NK-92 treated with Interleukin-12 subunit alpha and Interleukin-12 subunit beta, amount 100 ng/mL, for 24 hours (cell line): ENCODE measurements at regions not wholly inside any gene's neighbourhood (a gene's known extent, or its start where the extent isn't known, plus 50 kb on each side); places are given as distances from the start of the nearest gene placed in this dataset.

ENCODE experiments used
- DNase-seq: peaks from one replicate; lab custom pipeline; 2025; lab: John Stamatoyannopoulos, UW

DNA sequence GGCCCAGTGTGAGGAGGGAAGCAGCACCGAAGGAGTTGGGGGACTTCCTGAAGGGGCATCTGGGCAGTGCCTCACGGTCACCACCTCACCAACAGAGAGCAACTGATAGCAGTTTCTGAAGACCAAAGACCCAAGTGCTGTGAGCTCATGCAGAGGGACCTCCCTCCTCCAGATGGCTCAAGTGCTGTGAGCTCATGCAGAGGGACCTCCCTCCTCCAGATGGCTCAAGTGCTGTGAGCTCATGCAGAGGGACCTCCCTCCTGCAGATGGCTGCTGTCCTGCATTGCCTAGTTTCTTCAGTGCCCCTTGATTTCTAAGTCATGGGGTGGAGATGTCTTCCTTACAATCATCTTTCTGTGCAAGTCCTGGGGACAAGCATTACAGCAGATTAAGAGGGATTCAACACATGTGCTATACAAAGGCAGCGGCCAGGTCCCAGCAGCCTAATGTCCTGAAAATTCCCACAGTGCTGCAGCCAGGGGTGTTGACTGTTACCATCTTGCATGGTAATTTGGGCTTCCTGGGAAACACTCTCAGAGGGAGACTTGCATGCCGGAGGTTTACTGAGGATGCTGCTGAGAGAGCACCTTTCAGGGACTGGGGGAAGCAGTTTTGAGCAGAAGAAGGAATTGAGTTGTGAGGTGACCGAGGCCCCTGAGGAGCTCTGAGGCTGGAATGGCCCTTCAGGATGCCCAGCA, 409.3 kb downstream of the GALR1 start:
- no peak for DNase-seq

DNA sequence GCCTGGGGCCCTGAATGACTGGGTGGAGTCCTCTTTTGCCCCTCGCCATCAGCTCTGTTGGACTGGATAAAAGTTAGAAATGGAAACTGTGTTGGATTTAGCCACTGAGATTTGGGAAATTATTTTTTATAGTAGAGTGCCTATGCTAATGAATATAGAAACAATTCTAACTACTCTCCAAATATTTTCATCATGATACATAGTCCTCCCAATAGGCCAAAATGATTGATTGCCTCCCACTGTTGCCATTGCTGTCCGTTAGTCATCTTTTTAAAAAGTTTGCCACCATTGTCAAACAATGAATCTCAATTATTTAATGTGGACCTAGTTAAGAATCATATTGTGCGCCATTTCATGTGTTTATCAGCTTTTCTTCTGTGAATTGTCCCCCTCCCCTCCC, 417.0 kb downstream of the GALR1 start:
- no peak for DNase-seq

DNA sequence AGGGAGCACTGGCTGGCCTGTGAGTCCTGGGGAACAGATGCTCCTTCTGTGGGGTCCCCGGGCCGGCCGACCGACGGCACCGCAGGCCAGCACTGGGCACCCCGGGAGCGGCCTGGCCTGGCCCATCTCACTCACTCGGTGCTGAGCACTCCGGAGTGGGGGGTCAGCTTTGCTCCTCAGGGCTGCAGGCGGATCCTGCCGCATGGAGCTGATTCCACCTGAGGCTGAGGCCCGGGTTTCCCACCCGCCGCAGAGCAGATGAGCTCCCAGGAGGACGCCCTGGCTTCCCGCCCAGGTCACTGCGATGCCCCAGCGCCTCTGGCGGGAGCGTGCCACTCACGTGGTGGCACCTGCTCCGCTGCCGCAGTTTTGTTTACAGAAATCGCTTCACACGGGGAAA, 418.6 kb downstream of the GALR1 start:
- no peak for DNase-seq

DNA sequence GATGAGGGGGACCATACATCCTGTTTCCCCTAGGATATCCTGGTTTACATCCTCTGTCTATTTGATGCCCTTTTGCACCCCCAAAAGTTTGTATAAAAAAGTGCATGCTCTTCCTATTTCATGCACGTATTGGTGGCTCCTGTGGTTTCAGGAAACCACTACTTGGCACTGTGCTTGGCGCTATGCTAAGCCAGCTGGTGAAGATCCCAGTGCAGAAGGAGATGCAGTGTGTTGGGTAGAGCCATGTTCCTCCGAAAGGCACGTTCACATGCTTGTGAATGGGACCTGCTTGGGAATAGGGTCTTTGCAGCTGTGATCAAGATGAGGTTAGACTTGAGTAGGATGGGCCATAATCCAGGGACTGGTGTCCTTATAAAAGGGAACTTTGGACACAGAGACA, 419.7 kb downstream of the GALR1 start:
- no peak for DNase-seq

DNA sequence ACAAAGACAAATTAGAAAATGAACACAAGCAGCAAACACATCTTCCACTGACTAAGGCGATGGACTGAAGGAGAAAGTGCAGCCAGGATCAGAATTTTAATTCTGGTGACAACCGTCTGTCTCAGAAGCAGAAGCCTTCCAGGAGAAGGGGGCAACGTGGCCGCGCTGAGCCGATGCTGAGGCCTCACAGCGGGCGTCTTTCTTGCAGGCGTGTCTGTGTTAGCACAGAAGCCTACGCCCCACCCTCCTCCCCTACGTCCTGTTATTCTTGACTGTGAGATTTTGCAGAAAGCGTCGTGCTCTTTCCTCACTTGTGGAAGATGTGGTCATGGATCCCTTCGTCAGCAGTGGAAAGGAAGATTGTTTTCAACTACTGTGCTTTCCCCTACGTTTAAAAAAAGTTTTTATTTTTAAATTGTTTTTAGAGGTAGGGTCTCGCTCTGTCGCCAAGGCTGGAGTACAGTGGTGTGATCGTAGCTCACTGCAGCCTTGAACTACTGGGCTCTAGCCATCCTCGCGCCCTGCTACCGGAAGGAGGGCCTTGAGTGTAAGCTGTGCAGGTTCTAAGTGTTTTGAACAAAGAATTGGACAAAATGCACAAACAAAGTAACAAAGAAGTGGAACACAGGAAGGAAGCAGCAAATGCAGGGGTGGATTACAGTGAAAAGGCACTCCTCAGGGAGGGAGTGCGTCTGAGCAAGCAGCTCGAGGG, 422.0 kb downstream of the GALR1 start:
- no peak for DNase-seq

DNA sequence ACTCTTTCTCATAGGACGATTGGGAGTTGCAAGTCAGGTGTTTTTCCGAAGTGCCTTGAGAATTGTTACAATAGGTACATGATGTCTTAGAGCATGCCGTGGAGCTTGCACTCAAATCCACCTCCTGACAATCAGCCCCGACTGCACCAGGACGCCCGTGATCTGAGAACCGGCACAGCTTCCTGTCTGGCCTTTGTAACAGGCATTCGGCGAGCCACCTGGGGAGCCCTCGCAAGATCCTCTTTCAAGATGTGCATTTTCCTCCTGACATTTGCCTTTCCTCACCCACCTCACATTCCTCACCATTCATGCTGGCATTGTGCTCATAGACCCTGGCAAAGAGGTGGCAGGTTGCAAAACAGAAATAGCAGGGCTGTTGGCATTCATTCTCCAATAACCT, 427.3 kb downstream of the GALR1 start:
- DNase-seq, result no peak

DNA sequence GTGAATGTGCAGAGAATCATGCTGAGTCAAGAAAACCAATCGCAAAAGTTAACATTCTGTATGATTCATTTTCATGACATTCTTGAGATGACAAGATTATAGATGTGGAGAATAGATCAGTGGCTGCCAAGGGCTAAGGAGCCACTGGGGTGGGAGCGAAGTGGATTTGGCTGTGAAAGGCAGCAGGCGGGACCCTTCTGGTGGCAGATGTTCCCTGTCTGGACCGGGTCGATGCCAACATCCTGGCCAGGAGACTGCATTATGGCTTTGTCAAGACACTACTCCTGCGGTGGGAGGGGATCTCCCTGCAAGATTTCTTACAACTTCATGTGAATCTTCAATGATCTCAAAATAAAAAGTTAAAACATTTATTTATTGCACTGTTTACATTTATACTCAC, 427.9 kb downstream of the GALR1 start:
- DNase-seq, result no peak

DNA sequence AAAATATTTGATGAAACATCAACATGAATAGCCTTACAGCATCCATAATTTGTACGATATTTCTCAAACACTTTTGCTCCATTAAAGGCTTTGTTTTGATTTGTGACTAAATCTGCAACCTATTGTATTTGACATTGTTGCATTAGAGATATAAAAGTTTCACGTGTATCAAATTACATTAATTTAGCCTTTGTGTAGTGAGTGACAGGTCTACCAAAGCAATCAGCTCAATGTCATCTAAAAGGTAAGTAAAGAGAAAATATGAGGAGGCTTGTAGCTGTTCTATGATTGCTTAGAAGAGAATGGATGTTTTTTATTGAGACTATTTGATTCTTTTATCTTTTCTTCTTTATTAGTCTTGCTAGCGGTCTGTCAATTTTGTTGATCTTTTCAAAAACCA, 430.2 kb downstream of the GALR1 start:
- DNase-seq, result no peak

DNA sequence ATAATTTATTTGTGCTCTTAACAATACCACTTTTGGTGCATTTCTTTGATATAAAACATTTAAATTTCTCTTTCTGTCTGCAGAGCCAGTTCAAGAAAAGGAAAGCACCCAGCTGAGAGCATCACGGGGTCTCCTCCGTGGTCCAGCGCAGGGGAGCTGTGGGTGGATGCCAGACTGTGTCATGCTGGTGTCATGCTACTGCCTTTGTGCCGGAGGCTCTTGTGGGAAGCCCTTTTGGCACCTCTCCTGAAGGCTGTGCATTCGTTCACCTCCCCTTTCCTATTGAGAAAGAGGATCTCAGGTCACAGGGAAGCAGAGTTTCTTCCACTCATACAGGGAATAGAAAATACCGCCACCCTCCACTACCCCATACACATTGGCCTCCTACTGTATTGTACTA, 450.4 kb downstream of the GALR1 start:
- no peak for DNase-seq

DNA sequence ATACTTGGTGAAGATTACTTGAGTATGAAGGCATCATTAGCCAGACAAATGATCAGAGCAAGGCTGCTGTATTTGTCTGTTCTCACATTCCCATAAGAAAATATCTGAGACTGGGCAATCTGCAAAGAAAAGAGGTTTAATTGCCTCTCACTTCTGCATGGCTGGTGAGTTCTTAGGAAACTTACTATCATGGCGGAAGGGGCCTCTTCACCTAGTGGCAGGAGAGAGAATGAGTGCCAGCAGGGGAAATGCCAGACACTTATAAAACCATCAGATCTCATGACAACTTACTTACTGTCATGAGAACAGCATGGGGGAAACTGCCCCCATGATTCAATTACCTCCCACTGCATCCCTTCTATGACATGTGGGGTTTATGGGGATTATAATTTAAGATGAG, 452.3 kb downstream of the GALR1 start:
- DNase-seq, result no peak

DNA sequence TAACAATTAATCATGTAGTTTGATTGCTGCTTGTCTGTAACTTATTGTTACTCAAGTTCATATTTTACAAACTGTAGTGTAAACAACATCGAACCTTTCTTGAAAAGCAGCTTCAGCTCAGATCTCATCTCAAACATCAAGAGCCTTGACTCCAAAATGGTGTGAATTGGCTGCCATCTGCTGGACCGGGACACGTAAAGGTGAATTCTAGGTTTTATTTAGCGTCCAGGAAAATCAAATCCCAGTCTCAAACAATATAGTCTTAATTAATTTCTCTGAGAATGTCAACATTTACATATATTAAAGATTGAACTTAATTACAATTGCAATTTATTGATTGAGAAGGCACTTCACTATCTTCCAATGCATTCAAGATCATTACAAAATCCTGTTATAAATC, 453.0 kb downstream of the GALR1 start:
- DNase-seq, result peak; percentile 12

DNA sequence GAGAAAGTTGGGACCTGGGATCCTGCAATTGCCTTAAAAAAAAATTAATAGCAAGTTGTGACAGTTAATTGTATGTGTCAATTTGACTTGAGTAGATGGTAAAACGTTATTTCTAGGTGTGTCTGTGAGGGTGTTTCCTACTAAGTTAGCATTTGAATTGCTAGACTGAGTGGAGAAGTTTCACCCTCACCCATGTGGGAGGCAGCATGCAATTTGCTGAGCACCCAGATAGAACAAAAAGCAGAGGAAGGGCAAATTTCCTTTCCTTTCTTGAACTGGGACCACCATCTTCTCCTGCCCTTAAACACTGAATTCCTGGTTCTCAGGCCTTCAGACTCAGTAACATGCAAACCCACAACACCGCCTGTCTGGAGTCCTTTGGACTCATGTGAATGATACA, 455.7 kb downstream of the GALR1 start:
- no peak for DNase-seq

DNA sequence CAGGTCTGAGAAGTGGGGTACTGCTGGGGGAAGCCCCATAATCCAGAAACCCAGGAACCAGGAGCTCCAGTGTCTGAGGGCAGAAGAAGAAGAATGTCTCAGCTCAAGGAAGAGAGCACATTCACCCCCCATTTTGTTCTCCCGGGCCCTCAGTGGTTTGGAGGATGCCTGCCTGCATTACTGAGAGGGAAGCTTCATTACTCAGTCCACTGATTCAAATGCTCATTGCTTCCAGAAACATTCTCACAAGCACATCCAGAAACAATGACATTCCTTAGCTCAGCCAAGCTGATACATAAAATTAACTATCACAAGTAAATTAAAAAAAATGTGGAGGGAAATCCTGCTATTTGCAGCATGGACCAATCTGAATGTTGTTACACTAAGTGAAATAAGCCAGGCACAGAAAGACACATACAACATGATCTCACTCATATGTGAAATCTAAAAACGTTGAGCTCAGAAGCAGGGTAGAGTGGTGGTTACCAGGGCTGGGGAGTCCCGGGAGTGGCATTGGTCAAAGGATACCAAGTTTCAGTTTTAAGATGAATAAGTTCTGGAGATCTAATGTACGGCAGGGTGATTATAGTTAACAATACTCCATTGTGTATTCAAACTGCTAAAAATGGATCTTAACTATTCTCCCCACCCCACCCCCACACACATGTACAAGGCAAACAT, 459.3 kb downstream of the GALR1 start:
- no peak for DNase-seq

DNA sequence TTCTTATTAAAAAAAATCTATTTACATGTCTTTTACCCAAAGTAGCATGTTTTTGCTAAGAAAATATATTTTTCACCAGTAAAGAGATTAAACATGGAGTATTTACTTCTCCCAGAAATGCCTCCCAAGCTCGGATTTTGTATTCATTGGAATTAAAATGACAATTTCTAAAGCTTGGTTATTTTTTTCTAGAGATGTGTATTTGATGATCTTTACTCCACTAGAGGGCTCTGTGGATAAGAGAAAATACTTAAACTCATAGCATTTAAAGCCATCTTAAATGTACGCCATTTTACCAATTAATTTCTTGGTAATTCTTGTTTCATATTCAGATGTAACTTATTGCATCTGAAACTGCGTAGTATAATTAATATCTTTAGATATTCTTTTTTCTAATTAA, 461.4 kb downstream of the GALR1 start:
- DNase-seq, result no peak

DNA sequence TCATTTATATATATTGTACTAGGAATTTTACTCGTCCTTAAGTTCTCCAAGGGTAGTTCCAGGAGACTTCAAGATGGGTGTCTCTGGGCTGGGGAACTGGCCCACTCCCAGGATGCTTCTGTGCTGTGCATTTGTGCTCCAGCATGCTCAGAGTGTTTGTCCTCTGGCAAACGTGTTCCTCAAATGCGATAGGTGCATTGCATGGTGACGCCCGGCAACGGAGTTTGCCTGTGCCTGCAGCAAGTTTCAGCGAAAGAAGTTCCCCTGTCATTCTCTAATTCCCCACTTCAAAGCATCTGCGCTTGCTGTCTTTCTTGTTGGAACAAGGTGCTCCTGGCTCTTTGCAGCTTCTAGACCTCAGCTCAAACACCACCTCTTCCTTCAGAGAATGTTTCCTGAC, 465.1 kb downstream of the GALR1 start:
- DNase-seq, result no peak

DNA sequence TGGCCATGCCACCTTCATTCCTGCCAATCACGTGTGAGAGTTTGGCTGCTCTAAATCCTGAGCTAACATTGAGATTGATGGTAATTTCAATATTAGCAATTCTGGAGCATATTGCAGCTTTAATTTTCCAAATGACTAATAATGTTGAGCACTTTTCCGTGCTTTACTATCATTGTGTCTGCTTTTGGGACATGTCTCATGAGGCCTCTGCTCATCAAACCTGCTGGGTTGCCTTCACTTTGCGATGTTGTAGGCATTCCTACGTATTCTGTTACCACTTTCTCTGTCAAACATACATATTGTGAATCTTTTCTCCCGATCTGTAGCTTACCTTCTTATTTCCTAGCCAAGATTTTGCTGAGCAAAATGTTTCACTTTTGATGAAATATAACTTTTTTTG, 466.6 kb downstream of the GALR1 start:
- DNase-seq, result no peak

DNA sequence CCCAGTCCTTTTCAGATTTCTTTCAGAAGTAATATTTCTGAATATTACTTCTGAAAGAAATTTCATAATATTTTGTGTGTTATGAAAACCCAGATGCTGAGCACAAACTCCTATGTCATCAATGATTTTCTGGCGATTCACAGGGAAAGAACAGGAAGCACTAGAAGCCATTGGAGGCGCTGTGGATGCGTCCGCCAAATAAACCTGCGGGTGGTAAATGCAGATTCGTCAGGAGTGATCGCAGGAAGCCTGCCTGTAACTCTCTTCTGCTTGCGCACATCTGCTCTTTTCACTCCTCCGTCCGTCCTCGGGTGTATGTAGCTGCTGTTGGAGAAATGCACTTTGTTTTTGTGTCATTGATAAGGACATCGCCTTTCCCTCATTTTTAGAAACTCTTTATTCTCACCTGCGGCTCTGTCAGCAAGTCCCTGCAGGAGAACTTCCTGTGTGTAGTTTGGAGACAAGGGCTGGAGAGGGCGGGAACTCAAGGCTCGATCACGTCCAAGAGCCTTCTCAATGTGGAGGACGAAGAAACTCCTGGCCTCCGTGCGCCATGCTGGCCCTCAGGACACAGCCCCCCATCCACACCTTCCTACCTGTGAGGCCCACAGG, 483.8 kb downstream of the GALR1 start:
- no peak for DNase-seq

DNA sequence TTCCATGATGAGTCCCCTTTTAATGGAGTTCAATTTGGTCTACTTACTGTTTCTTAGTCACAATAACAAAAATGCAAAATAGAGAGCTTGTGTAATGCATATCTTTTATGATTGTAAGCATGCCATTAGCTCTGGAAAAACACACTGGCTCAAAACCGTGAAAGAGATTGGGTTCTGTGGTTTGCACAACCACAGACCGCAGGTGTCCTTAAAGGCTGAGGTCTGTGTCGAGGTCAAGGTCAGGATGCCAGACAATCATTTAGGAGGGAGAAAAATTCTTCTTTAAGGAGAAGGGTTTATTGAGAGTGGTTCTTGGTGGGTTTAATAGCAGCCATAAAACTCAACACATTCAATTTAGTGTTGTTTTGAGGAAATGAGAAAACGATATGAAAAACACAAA, 487.2 kb downstream of the GALR1 start:
- DNase-seq, result no peak

DNA sequence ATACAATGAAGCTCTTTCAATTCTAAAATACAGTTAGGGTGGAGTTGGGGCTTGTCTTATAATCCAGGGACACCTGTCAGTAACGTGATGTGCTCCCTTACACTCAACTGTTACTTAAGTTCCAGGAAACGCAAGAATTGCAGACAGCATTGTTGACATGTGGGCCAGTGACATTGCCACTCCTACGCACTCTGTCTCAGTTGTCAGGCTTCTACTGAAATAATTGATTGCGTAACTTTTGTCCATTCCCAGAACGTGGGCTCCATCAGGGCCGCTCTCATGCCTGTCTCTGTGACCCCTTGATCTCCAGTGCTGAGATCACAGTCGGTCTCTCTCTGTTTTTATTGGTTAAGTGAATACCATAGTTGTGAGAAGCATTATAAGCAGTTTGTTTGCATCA, 487.8 kb downstream of the GALR1 start:
- no peak for DNase-seq

DNA sequence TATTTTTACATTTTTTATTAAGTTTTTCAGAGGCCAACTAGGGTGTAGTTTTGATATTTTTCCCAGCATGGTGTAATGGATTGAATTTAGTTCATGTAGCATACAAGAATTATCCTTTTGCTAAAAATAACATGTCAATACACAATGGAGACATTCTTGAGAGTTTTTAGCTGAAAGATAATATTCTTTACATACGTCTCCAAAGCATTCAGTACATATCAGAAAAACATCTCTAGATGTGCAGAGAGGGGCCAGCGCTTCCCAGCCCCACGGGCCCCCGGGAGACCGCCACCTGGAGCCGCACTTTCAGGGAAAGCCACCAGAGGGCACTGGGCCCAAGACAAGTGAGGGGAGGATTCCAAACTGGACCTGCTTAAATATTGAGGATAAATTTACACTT, 499.4 kb downstream of the GALR1 start:
- no peak for DNase-seq

DNA sequence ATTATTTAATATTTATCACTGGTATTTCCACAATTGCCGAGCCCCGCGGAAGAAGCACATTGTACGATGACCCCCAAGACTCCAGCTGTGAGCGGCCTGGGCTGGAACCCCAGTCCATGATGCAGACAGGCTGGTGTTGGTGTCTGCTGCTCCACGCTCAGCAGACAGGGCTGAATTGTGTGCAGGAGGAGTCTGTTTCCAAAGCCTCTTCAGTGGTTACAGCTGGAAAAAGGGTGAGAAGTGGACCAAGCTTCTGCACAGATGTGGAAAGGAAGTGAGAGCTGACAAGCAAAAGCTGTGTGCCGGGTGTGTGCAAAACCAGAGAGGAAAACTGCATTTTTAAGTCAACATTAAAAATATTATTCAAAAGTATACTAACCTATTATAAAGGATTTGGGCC, 500.4 kb downstream of the GALR1 start:
- DNase-seq, result no peak

DNA sequence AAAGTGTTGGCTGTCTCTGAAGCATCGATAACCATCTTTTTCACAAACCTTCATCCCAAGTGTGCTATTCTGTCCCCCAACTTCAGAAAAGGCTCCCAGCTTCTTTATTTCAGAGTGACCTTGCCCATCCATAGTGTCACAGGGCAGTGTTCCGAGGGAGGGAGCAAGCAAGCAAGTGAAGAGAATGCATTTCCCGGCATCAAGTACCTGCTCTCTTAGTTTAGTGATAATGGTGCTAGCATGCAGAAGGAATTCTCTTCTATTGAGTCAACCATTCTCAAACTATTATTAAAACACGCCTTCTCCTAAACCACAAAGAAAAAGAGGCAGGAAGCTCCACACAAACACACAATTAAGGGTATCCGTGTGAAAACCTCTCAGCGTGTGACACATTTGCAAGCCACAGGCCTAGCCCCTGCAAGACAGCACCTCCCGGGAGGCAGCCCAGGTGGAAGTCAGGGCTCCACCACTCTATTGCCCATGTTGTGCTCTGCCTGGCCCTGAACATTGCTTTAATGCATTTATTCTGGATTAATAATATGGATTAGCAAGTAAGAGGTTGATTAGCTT, 504.9 kb downstream of the GALR1 start:
- DNase-seq, result no peak

DNA sequence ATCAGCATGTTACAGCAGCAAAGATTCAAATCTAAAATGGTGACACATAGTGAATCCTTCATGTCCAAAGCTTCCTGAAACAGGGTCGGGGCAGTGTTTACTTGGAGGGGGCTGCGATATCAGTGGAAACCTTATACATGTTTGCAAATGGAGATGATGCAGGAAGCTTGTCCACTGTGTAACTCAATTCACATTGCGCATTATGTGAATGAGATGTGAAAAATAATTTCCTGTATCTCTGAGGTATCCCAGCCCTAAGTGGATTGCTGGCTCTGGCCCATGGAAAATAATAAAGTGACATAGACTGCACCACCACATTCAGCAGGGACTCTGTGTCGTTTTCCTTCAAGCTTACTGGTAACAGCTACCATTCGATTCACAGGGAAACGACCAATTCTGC, 505.5 kb downstream of the GALR1 start:
- DNase-seq, result no peak
